HCT116 (cell line): ENCODE measurements at regions not wholly inside any gene's neighbourhood (a gene's known extent, or its start where the extent isn't known, plus 50 kb on each side); places are given as distances from the start of the nearest gene placed in this dataset.

Experiments
- ATAC-seq: fragments of 200-7000 bp; cut with Tn5 transposase; 2 replicates; pipeline ENCODE4 v1.9.1; 2020; ENCODE audit warnings: mild to moderate bottlenecking, moderate library complexity
- BruUV-seq: library from RNA; stranded (reverse); fragments of 400-500 nt; replicated peaks from 2 replicates; lab custom pipeline; 2021; lab: Mats Ljungman, UMichigan
- CTCF ChIA-PET: fragments of 300-600 bp; sonication (Branson Sonifier 250); formaldehyde crosslinking; loops from one replicate; lab custom pipeline; 2021; ENCODE audit warnings: antibody characterized with exemption; lab: Charles Lee
- POLR2A ChIA-PET: fragments of 300-600, 350-600 bp; sonication (Branson Sonifier 250); formaldehyde crosslinking; loops from one replicate; lab custom pipeline; 2021; ENCODE audit warnings: antibody characterized with exemption; lab: Charles Lee
- RAD21 ChIA-PET, 2 experiments: fragments of 300-600 bp; sonication (Branson Sonifier 250); formaldehyde crosslinking; loops; one replicate each; lab custom pipeline; 2023; ENCODE audit warnings: low total read pairs in 2 of 2; ENCODE audit not compliant: uncharacterized antibody in 2 of 2, unreplicated experiment in 2 of 2, low non-redundant PET in 1 of 2; lab: Charles Lee
- DNase-seq: peaks from one replicate; pipeline ENCODE4 v3.0.0-alpha.2; 2010; ENCODE audit warnings: low read depth, low spot score
- H2AFZ ChIP-seq: fragments of 200-600 bp; shearing (Covaris generic), sonication (generic); 2 replicates; pipeline ENCODE4 v1.6.1; 2017; ENCODE audit warnings: low read depth, mixed run types, mixed read lengths, antibody characterized with exemption, low read length; ENCODE audit not compliant: poor library complexity, severe bottlenecking
- H3K27ac ChIP-seq: 2 replicates; pipeline ENCODE4 v1.5.1; 2012; ENCODE audit warnings: low read depth, low read length
- H3K27me3 ChIP-seq: fragments of 200-600 bp; sonication (generic); 2 replicates; pipeline ENCODE4 v1.6.1; 2016; ENCODE audit warnings: mixed run types, low read length, mixed read lengths; ENCODE audit not compliant: insufficient read depth
- H3K36me3 ChIP-seq, 2 experiments: fragments of 200-500 bp in 1 of 2; fragments of 200-600 bp in 1 of 2; sonication (Bioruptor generic) in 1 of 2; sonication (generic) in 1 of 2; 2 replicates each; pipeline versions ENCODE4 v1.5.1 to v1.6.1; 2014 to 2016; ENCODE audit warnings: low read length in 2 of 2, inconsistent platforms in 1 of 2, mixed read lengths in 1 of 2, mixed run types in 1 of 2; ENCODE audit not compliant: insufficient read depth in 2 of 2, control insufficient read depth in 1 of 2
- H3K4me1 ChIP-seq, 2 experiments: fragments of 200-600 bp in 1 of 2; sonication (generic) in 1 of 2; 2 replicates each; pipeline versions ENCODE4 v1.5.1 to v1.6.1; 2012 to 2017; ENCODE audit warnings: low read length in 2 of 2, inconsistent platforms in 1 of 2, mild to moderate bottlenecking in 1 of 2, mixed read lengths in 1 of 2, mixed run types in 1 of 2, moderate library complexity in 1 of 2; ENCODE audit not compliant: insufficient read depth in 2 of 2, control insufficient read depth in 1 of 2
- H3K4me2 ChIP-seq: fragments of 200-600 bp; sonication (generic); 2 replicates; pipeline ENCODE4 v1.6.1; 2017; ENCODE audit warnings: mixed run types, low read length, mixed read lengths
- H3K4me3 ChIP-seq, 2 experiments: fragments of 200-600 bp in 1 of 2; sonication (generic) in 1 of 2; replicated peaks in 1 of 2; 2 replicates each; pipeline ENCODE4 v1.5.1; 2011 to 2016; ENCODE audit warnings: low read length in 2 of 2, control low read depth in 1 of 2, low read depth in 1 of 2, mild to moderate bottlenecking in 1 of 2, mixed read lengths in 1 of 2, mixed run types in 1 of 2
- H3K79me2 ChIP-seq: fragments of 200-600 bp; sonication (generic); 2 replicates; pipeline ENCODE4 v1.6.1; 2017; ENCODE audit warnings: mild to moderate bottlenecking, mixed run types, low read length, moderate library complexity, mixed read lengths; ENCODE audit not compliant: insufficient read depth
- H3K9ac ChIP-seq: fragments of 200-600 bp; sonication (generic); 2 replicates; pipeline ENCODE4 v1.6.1; 2016; ENCODE audit warnings: low read length, mixed read lengths
- H3K9me2 ChIP-seq: fragments of 200-600 bp; sonication (generic), shearing (Covaris generic); 2 replicates; pipeline ENCODE4 v1.6.1; 2017; ENCODE audit warnings: mixed run types, mild to moderate bottlenecking, moderate library complexity; ENCODE audit not compliant: insufficient read depth
- H3K9me3 ChIP-seq, 2 experiments: fragments of 200-500 bp in 1 of 2; fragments of 200-600 bp in 1 of 2; sonication (Bioruptor generic) in 1 of 2; sonication (generic) in 1 of 2; 2 replicates each; pipeline ENCODE4 v1.6.1; 2014 to 2017; ENCODE audit warnings: low read length in 2 of 2, mixed read lengths in 2 of 2, inconsistent platforms in 1 of 2, low read depth in 1 of 2, mild to moderate bottlenecking in 1 of 2, mixed run types in 1 of 2, moderate library complexity in 1 of 2; ENCODE audit not compliant: control insufficient read depth in 1 of 2, insufficient read depth in 1 of 2
- H4K20me1 ChIP-seq: fragments of 200-600 bp; sonication (generic), shearing (Covaris generic); 2 replicates; pipeline ENCODE4 v1.6.1; 2017; ENCODE audit warnings: mixed run types, mild to moderate bottlenecking, moderate library complexity; ENCODE audit not compliant: insufficient read depth
- FOSL1 ChIP-seq: IDR thresholded peaks from 2 replicates; pipeline ENCODE4 v1.6.1; 2012; ENCODE audit warnings: low read depth
- SIN3A ChIP-seq: IDR thresholded peaks from 2 replicates; pipeline ENCODE4 v1.6.1; 2012; ENCODE audit warnings: low read depth
- SP1 ChIP-seq: IDR thresholded peaks from 2 replicates; pipeline ENCODE4 v1.6.1; 2012; ENCODE audit warnings: low read depth
- TCF7L2 ChIP-seq: IDR thresholded peaks from 2 replicates; pipeline ENCODE4 v1.7.0; 2011; ENCODE audit warnings: borderline replicate concordance, inconsistent platforms; ENCODE audit not compliant: insufficient read depth, insufficient read length; ENCODE audit errors: extremely low read depth
- ZFX ChIP-seq: fragments of 450-650 bp; IDR thresholded peaks from 2 replicates; pipeline ENCODE4 v1.6.1; 2017
- intact Hi-C: fragments of 100-400 bp; cut with micrococcal nuclease; formaldehyde crosslinking; loops from 2 replicates; pipeline ENCODE4 v1.10.0; 2022
- TF ChIP-seq, protein P1 (sequence below): IDR thresholded peaks from 2 replicates; pipeline ENCODE4 v1.6.1; 2012; ENCODE audit warnings: low read depth
- TF ChIP-seq, protein P2 (sequence below): IDR thresholded peaks from 2 replicates; pipeline ENCODE4 v1.6.1; 2011; ENCODE audit warnings: mild to moderate bottlenecking, low read length, moderate library complexity; ENCODE audit not compliant: insufficient replicate concordance; ENCODE audit errors: extremely low read depth

DNA sequence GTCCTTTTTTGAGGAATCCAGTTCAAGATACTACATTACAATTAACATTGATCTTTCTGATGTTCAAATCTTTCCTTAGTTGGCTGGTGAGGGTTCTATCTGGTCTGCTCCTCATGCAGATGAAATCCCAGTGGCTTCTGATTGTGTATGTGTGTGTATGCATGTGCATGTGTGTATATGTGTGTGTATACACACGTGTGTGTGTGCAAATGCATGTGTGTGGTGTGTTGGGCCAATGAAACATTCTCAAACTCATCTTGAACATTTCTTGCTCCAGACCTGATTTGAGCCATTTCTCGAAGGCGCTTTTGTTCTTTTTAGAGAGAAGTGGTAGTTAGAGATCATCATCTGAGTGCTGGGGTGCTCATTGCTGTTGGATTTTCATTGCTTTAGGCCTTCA, 113.9 kb downstream of the GLRX3 start:
- no peak overlapping the region for H3K9ac ChIP-seq
- TF ChIP-seq ZFX (no peak), SP1 (no peak), FOSL1 (no peak), TCF7L2 (no peak), SIN3A (no peak)
- TF ChIP-seq, protein P1, sequence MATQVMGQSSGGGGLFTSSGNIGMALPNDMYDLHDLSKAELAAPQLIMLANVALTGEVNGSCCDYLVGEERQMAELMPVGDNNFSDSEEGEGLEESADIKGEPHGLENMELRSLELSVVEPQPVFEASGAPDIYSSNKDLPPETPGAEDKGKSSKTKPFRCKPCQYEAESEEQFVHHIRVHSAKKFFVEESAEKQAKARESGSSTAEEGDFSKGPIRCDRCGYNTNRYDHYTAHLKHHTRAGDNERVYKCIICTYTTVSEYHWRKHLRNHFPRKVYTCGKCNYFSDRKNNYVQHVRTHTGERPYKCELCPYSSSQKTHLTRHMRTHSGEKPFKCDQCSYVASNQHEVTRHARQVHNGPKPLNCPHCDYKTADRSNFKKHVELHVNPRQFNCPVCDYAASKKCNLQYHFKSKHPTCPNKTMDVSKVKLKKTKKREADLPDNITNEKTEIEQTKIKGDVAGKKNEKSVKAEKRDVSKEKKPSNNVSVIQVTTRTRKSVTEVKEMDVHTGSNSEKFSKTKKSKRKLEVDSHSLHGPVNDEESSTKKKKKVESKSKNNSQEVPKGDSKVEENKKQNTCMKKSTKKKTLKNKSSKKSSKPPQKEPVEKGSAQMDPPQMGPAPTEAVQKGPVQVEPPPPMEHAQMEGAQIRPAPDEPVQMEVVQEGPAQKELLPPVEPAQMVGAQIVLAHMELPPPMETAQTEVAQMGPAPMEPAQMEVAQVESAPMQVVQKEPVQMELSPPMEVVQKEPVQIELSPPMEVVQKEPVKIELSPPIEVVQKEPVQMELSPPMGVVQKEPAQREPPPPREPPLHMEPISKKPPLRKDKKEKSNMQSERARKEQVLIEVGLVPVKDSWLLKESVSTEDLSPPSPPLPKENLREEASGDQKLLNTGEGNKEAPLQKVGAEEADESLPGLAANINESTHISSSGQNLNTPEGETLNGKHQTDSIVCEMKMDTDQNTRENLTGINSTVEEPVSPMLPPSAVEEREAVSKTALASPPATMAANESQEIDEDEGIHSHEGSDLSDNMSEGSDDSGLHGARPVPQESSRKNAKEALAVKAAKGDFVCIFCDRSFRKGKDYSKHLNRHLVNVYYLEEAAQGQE = no peak
- TF ChIP-seq, protein P2, sequence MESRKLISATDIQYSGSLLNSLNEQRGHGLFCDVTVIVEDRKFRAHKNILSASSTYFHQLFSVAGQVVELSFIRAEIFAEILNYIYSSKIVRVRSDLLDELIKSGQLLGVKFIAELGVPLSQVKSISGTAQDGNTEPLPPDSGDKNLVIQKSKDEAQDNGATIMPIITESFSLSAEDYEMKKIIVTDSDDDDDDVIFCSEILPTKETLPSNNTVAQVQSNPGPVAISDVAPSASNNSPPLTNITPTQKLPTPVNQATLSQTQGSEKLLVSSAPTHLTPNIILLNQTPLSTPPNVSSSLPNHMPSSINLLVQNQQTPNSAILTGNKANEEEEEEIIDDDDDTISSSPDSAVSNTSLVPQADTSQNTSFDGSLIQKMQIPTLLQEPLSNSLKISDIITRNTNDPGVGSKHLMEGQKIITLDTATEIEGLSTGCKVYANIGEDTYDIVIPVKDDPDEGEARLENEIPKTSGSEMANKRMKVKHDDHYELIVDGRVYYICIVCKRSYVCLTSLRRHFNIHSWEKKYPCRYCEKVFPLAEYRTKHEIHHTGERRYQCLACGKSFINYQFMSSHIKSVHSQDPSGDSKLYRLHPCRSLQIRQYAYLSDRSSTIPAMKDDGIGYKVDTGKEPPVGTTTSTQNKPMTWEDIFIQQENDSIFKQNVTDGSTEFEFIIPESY = no peak
- H3K79me2 ChIP-seq = no peaks in the 10 kb centered on the region
- ChIA-PET POLR2A (no interaction called here), RAD21 (no interaction called here), CTCF (no interaction called here)
- H2AFZ ChIP-seq = no peak overlapping the region
- H3K4me3 ChIP-seq = no peak overlapping the region
- no peaks in the 10 kb centered on the region for H3K4me1 ChIP-seq
- intact Hi-C loops = no loop called here
- no peaks in the 10 kb centered on the region for H3K9me2 ChIP-seq
- no TSS peak for BruUV-seq
- no peak overlapping the region for H3K27ac ChIP-seq
- ATAC-seq = no peak
- H4K20me1 ChIP-seq = no peaks in the 10 kb centered on the region
- no peaks in the 10 kb centered on the region for H3K36me3 ChIP-seq
- H3K9me3 ChIP-seq = no peaks in the 10 kb centered on the region
- no peaks in the 10 kb centered on the region for H3K27me3 ChIP-seq
- no peak overlapping the region for H3K4me2 ChIP-seq
- no peak for DNase-seq
